ENCODE measurements at regions not wholly inside any gene's neighbourhood (a gene's known extent, or its start where the extent isn't known, plus 50 kb on each side); places are given as distances from the start of the nearest gene placed in this dataset.

GRCh38 chr21:15366555-15366954 is 301.8 kb upstream of the NRIP1 start:
- H3K4me3 ChIP-seq = no peak overlapping the region
- peaks cover 0 to 7% of the 10 kb centered on the region in 2 donors for H3K4me1 ChIP-seq (replicated peaks in 1 of 2)
- 0 to 100% (median 80%) methylated on average over 1 of the region's 1 CpG for WGBS, 10 experiments
- no peak for ATAC-seq (replicated peaks in 6 of 8)
- in situ Hi-C loops (cut with MboI; ENCODE audit: low pct_unique_long_range_greater_than_20kb in 2 of 9, low sequenced_read_pairs in 9 of 9, unreplicated experiment in 9 of 9) = no loop called here
- no peak overlapping the region for H3K27ac ChIP-seq

GRCh38 chr21:15367061-15367626 is 302.3 kb upstream of the NRIP1 start:
- in situ Hi-C loops (cut with MboI; ENCODE audit: low pct_unique_long_range_greater_than_20kb in 2 of 9, low sequenced_read_pairs in 9 of 9, unreplicated experiment in 9 of 9) = no loop called here
- 14 to 100% (median 54%) methylated on average over 1 to 7 of the region's 7 CpGs for WGBS, 10 experiments
- Histone ChIP-seq H3K4me1 (replicated peaks in 1 of 2) (peaks cover 0 to 7% of the 10 kb centered on the region in 2 donors), H3K4me3 (no peak overlapping the region), H3K27ac (no peak overlapping the region)
- ATAC-seq (replicated peaks in 6 of 8) = no peak

GRCh38 chr21:15370462-15370975 is 305.7 kb upstream of the NRIP1 start:
- WGBS, 10 experiments = 4 to 100% (median 85%) methylated on average over 1 to 8 of the region's 8 CpGs
- peak in 3 of 8 experiments; percentile 20 to 71 (median 52) for ATAC-seq (replicated peaks in 6 of 8)
- H3K27ac ChIP-seq = no peak overlapping the region
- no peak overlapping the region for H3K4me3 ChIP-seq
- peaks cover 0 to 7% of the 10 kb centered on the region in 2 donors for H3K4me1 ChIP-seq (replicated peaks in 1 of 2)
- in situ Hi-C loops (cut with MboI; ENCODE audit: low pct_unique_long_range_greater_than_20kb in 2 of 9, low sequenced_read_pairs in 9 of 9, unreplicated experiment in 9 of 9) = no loop called here

GRCh38 chr21:15373941-15374340 is 309.1 kb upstream of the NRIP1 start:
- Histone ChIP-seq H3K4me3 (no peak overlapping the region), H3K4me1 (replicated peaks in 1 of 2) (peaks cover 0 to 7% of the 10 kb centered on the region in 2 donors), H3K27ac (no peak overlapping the region)
- in situ Hi-C loops (cut with MboI; ENCODE audit: low pct_unique_long_range_greater_than_20kb in 2 of 9, low sequenced_read_pairs in 9 of 9, unreplicated experiment in 9 of 9) = no loop called here
- ATAC-seq (replicated peaks in 6 of 8) = no peak
- 0 to 100% (median 80%) methylated on average over 1 of the region's 1 CpG; no CpG with 5 or more reads in 3 of the 10 experiments for WGBS, 10 experiments

GRCh38 chr21:15379776-15380175 is 315.0 kb upstream of the NRIP1 start:
- no peak for ATAC-seq (replicated peaks in 6 of 8)
- 11 to 95% (median 80%) methylated on average over 2 to 3 of the region's 3 CpGs; no CpG with 5 or more reads in 1 of the 10 experiments for WGBS, 10 experiments
- H3K4me3 ChIP-seq = no peak overlapping the region
- no peak overlapping the region for H3K27ac ChIP-seq
- no peaks in the 10 kb centered on the region for H3K4me1 ChIP-seq (replicated peaks in 1 of 2)
- in situ Hi-C loops (cut with MboI; ENCODE audit: low pct_unique_long_range_greater_than_20kb in 2 of 9, low sequenced_read_pairs in 9 of 9, unreplicated experiment in 9 of 9) = no loop called here

GRCh38 chr21:15383588-15383987 is 318.8 kb upstream of the NRIP1 start:
- WGBS, 10 experiments = 0 to 100% (median 78%) methylated on average over 1 to 4 of the region's 4 CpGs
- ATAC-seq (replicated peaks in 6 of 8) = no peak
- H3K4me1 ChIP-seq (replicated peaks in 1 of 2) = no peaks in the 10 kb centered on the region
- in situ Hi-C loops (cut with MboI; ENCODE audit: low pct_unique_long_range_greater_than_20kb in 2 of 9, low sequenced_read_pairs in 9 of 9, unreplicated experiment in 9 of 9) = no loop called here
- H3K27ac ChIP-seq = no peak overlapping the region
- H3K4me3 ChIP-seq = no peak overlapping the region

- 30 to 100% (median 86%) methylated on average over 1 to 2 of the region's 2 CpGs; no CpG with 5 or more reads in 1 of the 10 experiments for WGBS, 10 experiments
- in situ Hi-C loops (cut with MboI; ENCODE audit: low pct_unique_long_range_greater_than_20kb in 2 of 9, low sequenced_read_pairs in 9 of 9, unreplicated experiment in 9 of 9) = no loop called here
- H3K4me1 ChIP-seq (replicated peaks in 1 of 2) = no peaks in the 10 kb centered on the region
- ATAC-seq (replicated peaks in 6 of 8) = no peak
- H3K4me3 ChIP-seq = no peak overlapping the region
- H3K27ac ChIP-seq = no peak overlapping the region
Observed at GRCh38 chr21:15390049-15390448, 325.2 kb upstream of the NRIP1 start.

- H3K4me3 ChIP-seq = no peak overlapping the region
- in situ Hi-C loops (cut with MboI; ENCODE audit: low pct_unique_long_range_greater_than_20kb in 2 of 9, low sequenced_read_pairs in 9 of 9, unreplicated experiment in 9 of 9) = no loop called here
- no peak overlapping the region for H3K27ac ChIP-seq
- WGBS, 10 experiments = 71 to 83% (median 80%) methylated on average over 1 to 2 of the region's 2 CpGs; no CpG with 5 or more reads in 7 of the 10 experiments
- peaks cover 0 to 3% of the 10 kb centered on the region in 2 donors for H3K4me1 ChIP-seq (replicated peaks in 1 of 2)
- no peak for ATAC-seq (replicated peaks in 6 of 8)
Observed at GRCh38 chr21:15397258-15397657, 332.5 kb upstream of the NRIP1 start.

- ATAC-seq (replicated peaks in 6 of 8) = no peak
- Histone ChIP-seq H3K27ac (no peak overlapping the region), H3K4me3 (no peak overlapping the region), H3K4me1 (replicated peaks in 1 of 2) (peaks cover 0 to 3% of the 10 kb centered on the region in 2 donors)
- 38 to 100% (median 50%) methylated on average over 1 of the region's 1 CpG; no CpG with 5 or more reads in 7 of the 10 experiments for WGBS, 10 experiments
- in situ Hi-C loops (cut with MboI; ENCODE audit: low pct_unique_long_range_greater_than_20kb in 2 of 9, low sequenced_read_pairs in 9 of 9, unreplicated experiment in 9 of 9) = no loop called here
Observed at GRCh38 chr21:15400905-15401304, 328.9 kb upstream of the USP25 start.

GRCh38 chr21:15401331-15401730 is 328.5 kb upstream of the USP25 start:
- no peak for ATAC-seq (replicated peaks in 6 of 8)
- Histone ChIP-seq H3K4me3 (no peak overlapping the region), H3K27ac (no peak overlapping the region), H3K4me1 (replicated peaks in 1 of 2) (peaks cover 0 to 3% of the 10 kb centered on the region in 2 donors)
- WGBS, 10 experiments = 8 to 100% (median 83%) methylated on average over 1 to 4 of the region's 4 CpGs; no CpG with 5 or more reads in 3 of the 10 experiments
- in situ Hi-C loops (cut with MboI; ENCODE audit: low pct_unique_long_range_greater_than_20kb in 2 of 9, low sequenced_read_pairs in 9 of 9, unreplicated experiment in 9 of 9) = no loop called here

- in situ Hi-C loops (cut with MboI; ENCODE audit: low pct_unique_long_range_greater_than_20kb in 2 of 9, low sequenced_read_pairs in 9 of 9, unreplicated experiment in 9 of 9) = no loop called here
- H3K4me1 ChIP-seq (replicated peaks in 1 of 2) = peaks cover 9 to 13% of the 10 kb centered on the region in 2 donors
- H3K4me3 ChIP-seq = no peak overlapping the region
- peak in 4 of 8 experiments; percentile 34 to 71 (median 49) for ATAC-seq (replicated peaks in 6 of 8)
- no peak overlapping the region for H3K27ac ChIP-seq
Observed at GRCh38 chr21:15405214-15405613, 324.6 kb upstream of the USP25 start.

GRCh38 chr21:15406791-15407190 is 323.0 kb upstream of the USP25 start:
- 57 to 100% (median 80%) methylated on average over 1 to 4 of the region's 4 CpGs; no CpG with 5 or more reads in 4 of the 10 experiments for WGBS, 10 experiments
- Histone ChIP-seq H3K4me1 (replicated peaks in 1 of 2) (peaks cover 9 to 13% of the 10 kb centered on the region in 2 donors), H3K4me3 (no peak overlapping the region), H3K27ac (no peak overlapping the region)
- in situ Hi-C loops (cut with MboI; ENCODE audit: low pct_unique_long_range_greater_than_20kb in 2 of 9, low sequenced_read_pairs in 9 of 9, unreplicated experiment in 9 of 9) = no loop called here
- peak in 2 of 8 experiments; percentile 34 to 43 for ATAC-seq (replicated peaks in 6 of 8)

GRCh38 chr21:15407585-15407984 is 322.2 kb upstream of the USP25 start:
- Histone ChIP-seq H3K27ac (no peak overlapping the region), H3K4me1 (replicated peaks in 1 of 2) (peaks cover 9 to 13% of the 10 kb centered on the region in 2 donors), H3K4me3 (no peak overlapping the region)
- in situ Hi-C loops (cut with MboI; ENCODE audit: low pct_unique_long_range_greater_than_20kb in 2 of 9, low sequenced_read_pairs in 9 of 9, unreplicated experiment in 9 of 9) = no loop called here
- peak in 7 of 8 experiments; percentile 11 to 86 (median 36) for ATAC-seq (replicated peaks in 6 of 8)
- WGBS, 10 experiments = 0 to 93% (median 74%) methylated on average over 1 to 5 of the region's 5 CpGs; no CpG with 5 or more reads in 3 of the 10 experiments

- Histone ChIP-seq H3K4me1 (replicated peaks in 1 of 2) (peaks cover 9 to 13% of the 10 kb centered on the region in 2 donors), H3K4me3 (no peak overlapping the region), H3K27ac (no peak overlapping the region)
- peak in 3 of 8 experiments; percentile 16 to 28 (median 19) for ATAC-seq (replicated peaks in 6 of 8)
- WGBS, 10 experiments = 0 to 93% (median 61%) methylated on average over 1 to 2 of the region's 2 CpGs; no CpG with 5 or more reads in 4 of the 10 experiments
- in situ Hi-C loops (cut with MboI; ENCODE audit: low pct_unique_long_range_greater_than_20kb in 2 of 9, low sequenced_read_pairs in 9 of 9, unreplicated experiment in 9 of 9) = no loop called here
Observed at GRCh38 chr21:15408089-15408488, 321.7 kb upstream of the USP25 start.
